Endodermal cell (in vitro differentiated cells): ENCODE measurements at regions not wholly inside any gene's neighbourhood (a gene's known extent, or its start where the extent isn't known, plus 50 kb on each side); places are given as distances from the start of the nearest gene placed in this dataset.

Source experiments
- DNase-seq: peaks from one replicate; pipeline ENCODE4 v3.0.0-alpha.2; 2017
- H3K27ac ChIP-seq: 2 replicates; pipeline ENCODE4 v1.5.1; 2013; ENCODE audit warnings: mild to moderate bottlenecking, low read depth, low read length, moderate library complexity
- H3K27me3 ChIP-seq: 2 replicates; pipeline ENCODE4 v1.6.1; 2013; ENCODE audit warnings: mild to moderate bottlenecking, low read length, moderate library complexity; ENCODE audit not compliant: insufficient read depth, control insufficient read depth, poor library complexity, severe bottlenecking
- H3K36me3 ChIP-seq: 2 replicates; pipeline ENCODE4 v1.7.0; 2013; ENCODE audit warnings: mild to moderate bottlenecking, low read length, moderate library complexity; ENCODE audit not compliant: control insufficient read depth, insufficient read depth
- H3K4me1 ChIP-seq: one replicate; pipeline ENCODE4 v1.7.0; 2013; ENCODE audit warnings: low read length; ENCODE audit not compliant: control insufficient read depth, insufficient read depth
- H3K4me3 ChIP-seq: 2 replicates; pipeline ENCODE4 v1.5.1; 2013; ENCODE audit warnings: mild to moderate bottlenecking, low read length, moderate library complexity
- H3K9ac ChIP-seq: 2 replicates; pipeline ENCODE4 v1.6.1; 2013; ENCODE audit warnings: mild to moderate bottlenecking, low read length, moderate library complexity; ENCODE audit not compliant: poor library complexity, severe bottlenecking; ENCODE audit errors: extremely low read depth
- H3K9me3 ChIP-seq: 2 replicates; pipeline ENCODE4 v1.6.1; 2013; ENCODE audit warnings: mild to moderate bottlenecking, low read length, moderate library complexity; ENCODE audit not compliant: control insufficient read depth
- H3K27ac Mint-ChIP-seq: 2 replicates; pipeline ENCODE4 v1.8.0; 2020; ENCODE audit warnings: mixed read lengths
- H3K27me3 Mint-ChIP-seq: 2 replicates; pipeline ENCODE4 v1.8.0; 2021; ENCODE audit warnings: mild to moderate bottlenecking, mixed read lengths; ENCODE audit not compliant: insufficient read depth
- H3K36me3 Mint-ChIP-seq: 2 replicates; pipeline ENCODE4 v1.8.0; 2020; ENCODE audit warnings: low read depth, mixed read lengths
- H3K4me1 Mint-ChIP-seq: 2 replicates; pipeline ENCODE4 v1.8.0; 2020; ENCODE audit warnings: mixed read lengths
- H3K4me3 Mint-ChIP-seq: 2 replicates; pipeline ENCODE4 v1.8.0; 2020; ENCODE audit warnings: mild to moderate bottlenecking, moderate library complexity, mixed read lengths
- H3K9me3 Mint-ChIP-seq: 2 replicates; pipeline ENCODE4 v1.8.0; 2020; ENCODE audit warnings: mild to moderate bottlenecking, mixed read lengths
- WGBS, 2 experiments: methylation state at CpG; one replicate each; pipeline versions ENCODE4 v1.1.5 to v1.1.7; 2013; ENCODE audit warnings: missing lambda C conversion rate in 2 of 2, mixed read lengths in 1 of 2; ENCODE audit not compliant: insufficient coverage in 1 of 2, insufficient read length in 1 of 2; 5-methylcytosine and 5-hydroxymethylcytosine counted together
- TF ChIP-seq, protein P1 (sequence below): fragments of 200-600 bp; sonication (generic); conservative IDR thresholded peaks from 2 replicates; pipeline ENCODE4 v1.5.0; 2021; ENCODE audit warnings: antibody characterized with exemption, mild to moderate bottlenecking

DNA sequence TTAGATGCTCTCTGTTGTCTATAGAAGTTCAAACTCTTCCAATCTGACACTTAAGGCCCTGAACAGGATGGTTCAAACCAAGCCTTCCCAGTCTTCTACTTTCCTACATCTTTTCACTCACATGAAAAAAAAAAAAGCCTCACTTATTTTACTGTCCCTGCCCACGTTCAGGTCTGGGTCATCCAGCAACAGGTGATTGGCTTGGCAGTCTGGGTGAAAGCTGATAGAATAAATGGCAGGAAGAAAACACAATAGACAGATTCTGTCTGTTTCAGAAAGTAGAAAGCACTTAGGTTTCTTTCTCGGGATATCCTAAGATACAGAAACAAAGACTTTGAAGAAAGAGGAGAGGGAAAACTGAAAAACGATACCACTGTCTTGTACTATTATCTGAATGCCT lies 61.8 kb upstream of the HSF2 start:
- H3K27ac Mint-ChIP-seq = no peak overlapping the region
- Histone ChIP-seq H3K27ac (no peak overlapping the region), H3K9ac (no peak overlapping the region), H3K4me3 (no peak overlapping the region), H3K27me3 (no peaks in the 10 kb centered on the region), H3K4me1 (no peaks in the 10 kb centered on the region), H3K9me3 (no peaks in the 10 kb centered on the region), H3K36me3 (no peaks in the 10 kb centered on the region)
- H3K36me3 Mint-ChIP-seq = no peaks in the 10 kb centered on the region
- no peak for DNase-seq
- TF ChIP-seq, protein P1, sequence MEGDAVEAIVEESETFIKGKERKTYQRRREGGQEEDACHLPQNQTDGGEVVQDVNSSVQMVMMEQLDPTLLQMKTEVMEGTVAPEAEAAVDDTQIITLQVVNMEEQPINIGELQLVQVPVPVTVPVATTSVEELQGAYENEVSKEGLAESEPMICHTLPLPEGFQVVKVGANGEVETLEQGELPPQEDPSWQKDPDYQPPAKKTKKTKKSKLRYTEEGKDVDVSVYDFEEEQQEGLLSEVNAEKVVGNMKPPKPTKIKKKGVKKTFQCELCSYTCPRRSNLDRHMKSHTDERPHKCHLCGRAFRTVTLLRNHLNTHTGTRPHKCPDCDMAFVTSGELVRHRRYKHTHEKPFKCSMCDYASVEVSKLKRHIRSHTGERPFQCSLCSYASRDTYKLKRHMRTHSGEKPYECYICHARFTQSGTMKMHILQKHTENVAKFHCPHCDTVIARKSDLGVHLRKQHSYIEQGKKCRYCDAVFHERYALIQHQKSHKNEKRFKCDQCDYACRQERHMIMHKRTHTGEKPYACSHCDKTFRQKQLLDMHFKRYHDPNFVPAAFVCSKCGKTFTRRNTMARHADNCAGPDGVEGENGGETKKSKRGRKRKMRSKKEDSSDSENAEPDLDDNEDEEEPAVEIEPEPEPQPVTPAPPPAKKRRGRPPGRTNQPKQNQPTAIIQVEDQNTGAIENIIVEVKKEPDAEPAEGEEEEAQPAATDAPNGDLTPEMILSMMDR = no peak
- H3K27me3 Mint-ChIP-seq = no peaks in the 10 kb centered on the region
- no peaks in the 10 kb centered on the region for H3K4me1 Mint-ChIP-seq
- 82 to 100% methylated on average over 1 to 3 of the region's 3 CpGs for WGBS, 2 experiments
- no peak overlapping the region for H3K4me3 Mint-ChIP-seq
- no peaks in the 10 kb centered on the region for H3K9me3 Mint-ChIP-seq

DNA sequence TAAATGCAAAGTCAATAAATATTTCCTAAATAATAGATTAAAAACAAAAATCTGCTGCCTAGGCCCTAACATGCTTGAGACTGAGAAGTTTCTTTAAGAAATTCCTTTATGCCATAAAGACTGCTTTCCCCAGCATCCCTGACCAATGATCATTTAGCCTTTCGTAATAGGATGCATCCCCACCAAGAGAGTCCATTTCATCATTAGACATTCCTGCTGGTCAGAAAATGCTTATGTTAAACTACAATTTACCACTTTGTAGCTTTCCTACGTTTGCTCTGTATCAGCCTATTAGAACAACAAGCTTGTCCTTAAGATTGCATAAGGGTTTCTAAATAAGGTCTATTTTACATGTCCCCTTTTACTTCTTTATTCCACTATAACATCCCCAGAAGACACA lies 59.8 kb upstream of the HSF2 start:
- no peaks in the 10 kb centered on the region for H3K4me1 Mint-ChIP-seq
- no peaks in the 10 kb centered on the region for H3K36me3 Mint-ChIP-seq
- Histone ChIP-seq H3K27ac (no peak overlapping the region), H3K27me3 (no peaks in the 10 kb centered on the region), H3K36me3 (no peaks in the 10 kb centered on the region), H3K4me3 (no peak overlapping the region), H3K9ac (no peak overlapping the region), H3K9me3 (no peaks in the 10 kb centered on the region), H3K4me1 (no peaks in the 10 kb centered on the region)
- H3K4me3 Mint-ChIP-seq = no peak overlapping the region
- TF ChIP-seq, protein P1 = no peak
- no peaks in the 10 kb centered on the region for H3K9me3 Mint-ChIP-seq
- no peak for DNase-seq
- H3K27ac Mint-ChIP-seq = no peak overlapping the region
- no peaks in the 10 kb centered on the region for H3K27me3 Mint-ChIP-seq
- 30 to 41% methylated on average over 2 of the region's 2 CpGs for WGBS, 2 experiments

DNA sequence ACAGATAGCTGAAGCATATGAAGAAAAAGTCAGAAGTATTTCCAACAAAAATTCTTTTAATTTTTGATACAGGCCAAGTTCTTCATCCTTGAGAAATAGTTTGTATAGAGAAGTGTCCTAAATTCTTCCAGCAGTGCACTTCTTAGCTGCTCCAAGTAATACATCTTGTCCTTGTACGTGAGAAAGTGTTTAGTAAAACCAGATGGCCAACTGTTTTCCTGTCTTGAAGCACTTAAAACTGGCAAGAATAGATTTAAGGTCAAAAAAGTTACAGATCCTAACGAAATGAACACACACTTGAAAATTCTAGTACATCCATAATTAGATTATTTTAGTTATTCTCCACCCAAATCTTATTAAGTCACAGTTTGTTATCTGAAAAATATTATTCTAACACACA lies 52.2 kb upstream of the HSF2 start:
- 80 to 93% methylated on average over 2 of the region's 2 CpGs for WGBS, 2 experiments
- TF ChIP-seq, protein P1 = no peak
- Mint-ChIP-seq H3K9me3 (no peaks in the 10 kb centered on the region), H3K27ac (no peak overlapping the region), H3K4me1 (no peaks in the 10 kb centered on the region), H3K36me3 (no peaks in the 10 kb centered on the region), H3K4me3 (no peak overlapping the region), H3K27me3 (peaks cover 3% of the 10 kb centered on the region)
- no peak overlapping the region for H3K9ac ChIP-seq
- no peak overlapping the region for H3K4me3 ChIP-seq
- no peaks in the 10 kb centered on the region for H3K27me3 ChIP-seq
- no peak overlapping the region for H3K27ac ChIP-seq
- no peak for DNase-seq
- no peaks in the 10 kb centered on the region for H3K9me3 ChIP-seq
- H3K36me3 ChIP-seq = no peaks in the 10 kb centered on the region
- no peaks in the 10 kb centered on the region for H3K4me1 ChIP-seq
